Hippocampal formation (tissue), 2 donors: ENCODE measurements at regions not wholly inside any gene's neighbourhood (a gene's known extent, or its start where the extent isn't known, plus 50 kb on each side); places are given as distances from the start of the nearest gene placed in this dataset.
A peak's percentile ranks its signal among the peaks of the same experiment; 100 is the strongest.
"Not testable (repeated sequence)": the region's sequence is repeated elsewhere in the genome, so short reads cannot be mapped to it uniquely, and the experiment has no call there.

Source experiments
- DNase-seq, 2 donors: peaks; one replicate each; lab custom pipeline; 2025; lab: John Stamatoyannopoulos, UW

GRCh38 chr6:131427434-131428058 is 145.5 kb upstream of the ARG1 start:
- peak in 1 of 2 donors; percentile 57 for DNase-seq

DNA sequence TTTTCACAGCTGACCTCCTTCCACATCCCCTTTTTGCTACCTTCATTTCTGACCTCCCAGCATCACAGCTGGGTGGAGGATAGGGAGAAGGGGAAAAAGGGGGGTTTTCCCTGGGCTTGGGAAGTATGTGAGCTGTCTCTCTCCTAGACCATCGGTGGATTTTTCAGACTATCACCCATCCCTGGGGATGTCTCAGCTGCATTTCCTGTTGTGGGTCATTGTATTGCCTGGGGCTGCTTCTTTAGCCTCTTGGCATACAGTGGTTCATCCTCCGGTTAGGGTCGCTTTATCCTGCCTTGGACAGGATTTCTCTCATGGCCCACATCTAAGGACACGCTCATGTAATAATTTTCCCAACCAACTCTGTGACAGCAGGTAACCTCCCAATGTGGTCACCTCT is 142.5 kb upstream of the ARG1 start:
- no peak for DNase-seq

DNA sequence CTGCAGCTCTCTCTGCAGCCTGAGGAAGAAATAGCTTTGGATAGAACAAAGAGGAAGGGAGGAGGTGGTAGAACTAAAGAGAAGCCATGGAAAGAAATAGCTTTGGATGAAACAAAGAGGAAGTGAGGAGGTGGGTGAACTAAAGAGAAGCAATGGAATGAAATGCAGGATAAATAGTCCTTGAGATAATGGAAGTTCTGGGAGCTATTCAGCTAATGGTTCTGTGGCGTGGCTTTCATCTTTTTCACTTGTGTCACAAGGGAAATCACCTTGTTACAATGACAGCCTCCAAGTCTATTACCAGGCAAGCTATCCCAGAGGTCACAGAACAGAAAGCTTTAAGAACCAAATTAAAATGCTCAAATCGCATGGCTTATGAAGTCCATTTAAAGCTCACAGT is 141.3 kb upstream of the ARG1 start:
- DNase-seq: no peak

DNA sequence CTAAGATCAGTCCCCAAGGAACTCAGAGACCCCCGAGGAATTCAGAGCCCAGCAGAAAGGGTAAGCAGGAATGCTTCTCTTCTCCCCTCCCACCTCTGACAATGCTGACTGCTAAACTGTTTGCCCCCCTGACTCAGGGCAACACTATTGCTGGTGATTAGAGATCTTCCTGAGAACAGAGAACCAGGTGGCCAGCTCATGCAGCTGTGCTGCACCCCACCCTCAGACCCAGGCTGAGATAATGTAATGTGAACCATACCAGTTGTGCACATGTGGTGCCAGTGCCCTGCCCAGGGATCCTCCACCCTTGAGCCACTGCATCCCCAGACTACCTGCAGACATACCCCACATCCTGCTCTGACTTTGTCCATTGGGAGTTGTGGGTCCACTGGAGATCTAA is 139.1 kb upstream of the ARG1 start:
- DNase-seq: no peak

DNA sequence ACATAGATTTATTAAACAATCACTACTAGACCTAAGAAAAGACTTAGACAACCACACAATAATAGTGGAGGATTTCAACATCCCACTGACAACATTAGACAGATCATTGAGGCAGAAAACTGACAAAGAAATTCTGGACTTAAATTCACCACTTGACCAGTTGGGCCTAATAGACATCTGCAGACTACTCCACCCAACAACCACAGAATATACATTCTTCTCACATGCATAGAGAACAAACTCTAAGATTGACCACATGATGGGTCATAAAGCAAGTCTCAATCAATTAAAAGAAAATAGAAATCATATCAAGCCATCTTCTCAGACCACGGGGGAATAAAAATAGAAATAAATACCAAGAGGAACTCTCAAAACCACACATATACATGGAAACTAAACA is 136.7 kb upstream of the ARG1 start:
- no peak for DNase-seq

- DNase-seq: no peak
Measured at GRCh38 chr6:131443014-131443413, 130.0 kb upstream of the ARG1 start.

GRCh38 chr6:131443514-131443913 is 129.5 kb upstream of the ARG1 start:
- DNase-seq: no peak

DNA sequence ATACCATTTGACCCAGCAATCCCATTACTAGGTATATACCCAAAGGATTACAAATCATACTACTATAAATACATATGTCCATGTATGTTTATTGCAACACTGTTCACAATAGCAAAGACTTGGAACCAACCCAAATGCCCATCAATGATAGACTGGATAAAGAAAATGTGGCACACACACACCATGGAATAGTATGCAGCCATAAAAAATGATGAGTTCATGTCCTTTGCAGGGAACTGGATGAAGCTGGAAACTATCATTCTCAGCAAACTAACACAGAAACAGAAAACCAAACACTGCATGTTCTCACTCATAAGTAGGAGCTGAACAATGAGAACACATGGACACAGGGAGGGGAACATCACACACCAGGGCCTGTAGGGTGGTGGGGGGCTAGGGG is 127.7 kb upstream of the ARG1 start:
- DNase-seq: not testable (repeated sequence)

- DNase-seq: no peak
Measured at GRCh38 chr6:131450861-131451260, 122.2 kb upstream of the ARG1 start.

- no peak for DNase-seq
Measured at GRCh38 chr6:131451321-131452144, 121.5 kb upstream of the ARG1 start.

- DNase-seq: no peak
Measured at GRCh38 chr6:131453803-131454202, 119.2 kb upstream of the ARG1 start.

GRCh38 chr6:131456565-131456964 is 116.5 kb upstream of the ARG1 start:
- no peak for DNase-seq

- DNase-seq: no peak
Measured at GRCh38 chr6:131459005-131459404, 114.0 kb upstream of the ARG1 start.

DNA sequence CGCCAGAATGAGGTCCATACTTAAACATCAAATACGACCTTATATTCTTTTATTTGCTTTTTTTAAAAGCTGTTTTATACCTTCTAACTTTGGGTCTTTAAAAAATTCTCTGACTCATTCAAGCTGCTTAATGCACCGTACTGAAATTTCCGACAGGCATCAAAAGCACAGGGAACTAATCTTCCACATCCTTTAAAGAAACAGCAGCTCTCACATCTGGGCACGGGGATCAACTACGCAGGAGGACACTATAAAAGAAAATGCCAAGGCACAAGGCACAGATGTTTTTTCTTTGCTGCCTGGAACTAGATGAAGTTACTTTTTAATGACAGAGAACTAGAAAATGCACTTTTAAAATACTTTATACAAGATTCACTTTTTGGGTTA is 112.4 kb upstream of the ARG1 start:
- no peak for DNase-seq

- no peak for DNase-seq
Measured at GRCh38 chr6:131469130-131469529, 103.9 kb upstream of the ARG1 start.

- no peak for DNase-seq
Measured at GRCh38 chr6:131470534-131470933, 102.5 kb upstream of the ARG1 start.

GRCh38 chr6:131471331-131471730 is 101.7 kb upstream of the ARG1 start:
- no peak for DNase-seq

DNA sequence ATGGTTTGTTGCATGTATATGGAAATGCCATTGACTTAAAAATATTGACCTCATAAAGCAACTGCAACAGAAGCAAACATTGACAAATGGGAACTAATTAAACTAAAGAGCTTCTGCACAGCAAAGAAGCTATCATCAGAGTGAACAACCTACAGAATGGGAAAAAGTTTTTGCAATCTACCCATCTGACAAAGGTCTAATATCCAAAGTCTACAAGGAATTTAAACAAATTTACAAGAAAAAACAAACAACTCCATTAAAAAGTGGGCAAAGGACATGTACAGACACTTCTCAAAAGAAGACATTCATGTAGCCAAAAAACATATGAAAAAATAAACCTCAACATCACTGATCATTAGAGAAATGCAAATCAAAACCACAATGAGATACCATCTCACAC is 99.7 kb upstream of the ARG1 start:
- not testable (repeated sequence) for DNase-seq

DNA sequence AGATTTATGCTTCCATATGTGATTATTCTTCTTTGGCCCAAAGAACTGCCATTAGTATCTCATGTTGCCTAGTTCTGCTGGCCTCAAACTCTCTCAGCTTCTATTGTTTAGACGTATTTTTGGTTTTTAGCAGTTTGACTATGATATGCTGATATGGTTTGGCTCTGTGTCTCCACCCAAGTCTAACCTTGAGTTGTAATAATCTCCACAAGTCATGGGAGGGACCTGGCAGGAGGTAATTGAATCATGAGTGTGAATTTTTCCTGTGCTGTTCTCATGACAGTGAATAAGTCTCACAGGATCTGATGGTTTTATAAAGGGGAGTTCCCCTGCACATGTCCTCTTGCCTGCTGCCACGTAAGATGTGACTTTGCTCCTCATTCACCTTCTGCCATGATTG is 96.7 kb upstream of the ARG1 start:
- no peak for DNase-seq

DNA sequence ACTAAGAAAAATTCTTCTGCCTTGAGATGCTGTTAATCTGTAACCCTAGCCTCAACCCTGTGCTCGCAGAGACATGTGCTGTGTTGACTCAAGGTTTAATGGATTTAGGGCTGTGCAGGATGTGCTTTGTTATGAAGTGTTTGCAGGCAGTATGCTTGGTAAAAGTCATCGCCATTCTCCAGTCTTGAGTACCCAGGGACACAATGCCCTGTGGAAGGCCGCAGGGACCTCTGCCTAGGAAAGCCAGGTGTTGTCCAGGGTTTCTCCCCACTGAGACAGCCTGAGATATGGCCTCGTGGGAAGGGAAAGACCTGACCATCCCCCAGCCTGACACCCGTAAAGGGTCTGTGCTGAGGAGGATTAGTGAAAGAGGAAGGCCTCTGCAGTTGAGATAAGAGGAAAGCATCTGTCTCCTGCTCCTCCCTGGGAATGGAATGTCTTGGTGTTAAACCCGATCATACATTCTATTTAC is 94.2 kb upstream of the ARG1 start:
- DNase-seq: not testable (repeated sequence)

- no peak for DNase-seq
Measured at GRCh38 chr6:131486608-131487007, 86.4 kb upstream of the ARG1 start.

DNA sequence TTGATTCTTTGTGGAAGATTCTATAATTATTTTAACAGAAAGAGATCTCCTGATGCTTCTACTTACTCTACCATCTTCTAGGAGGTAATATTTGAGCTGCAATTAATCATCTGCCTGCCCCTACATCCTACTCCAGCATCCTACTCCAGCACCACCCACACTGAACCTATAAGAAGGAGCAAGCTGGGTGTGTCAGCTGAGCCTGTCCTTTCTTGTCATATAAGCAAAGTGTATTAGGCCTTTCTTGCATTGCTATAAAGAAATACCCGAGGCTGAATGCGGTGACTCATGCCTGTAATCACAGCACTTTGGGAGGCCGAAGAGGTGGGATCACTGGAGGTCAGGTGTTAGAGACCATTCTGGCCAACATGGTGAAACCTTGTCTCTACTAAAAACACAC is 84.2 kb upstream of the ARG1 start:
- DNase-seq: no peak

GRCh38 chr6:131490441-131490840 is 82.6 kb upstream of the ARG1 start:
- DNase-seq: no peak
